GM13977 (cell line): ENCODE measurements at regions not wholly inside any gene's neighbourhood (a gene's known extent, or its start where the extent isn't known, plus 50 kb on each side); places are given as distances from the start of the nearest gene placed in this dataset.

Experiments used
- DNase-seq: peaks from one replicate; pipeline ENCODE4 v3.0.0; 2012; ENCODE audit warnings: low spot score
- in situ Hi-C: fragments of 300-500 bp; cut with MboI; formaldehyde crosslinking; loops from one replicate; pipeline ENCODE4 v1.12.0; 2022; ENCODE audit warnings: low sequenced_read_pairs, low pct_unique_long_range_greater_than_20kb, mixed read lengths, inconsistent platforms; ENCODE audit not compliant: unreplicated experiment
- TF ChIP-seq, protein P1 (sequence below): IDR thresholded peaks from 2 replicates; pipeline ENCODE4 v1.5.1; 2012; ENCODE audit warnings: mild to moderate bottlenecking, control low read depth; ENCODE audit not compliant: insufficient read depth; ENCODE audit errors: extremely low read depth, missing control alignments

DNA sequence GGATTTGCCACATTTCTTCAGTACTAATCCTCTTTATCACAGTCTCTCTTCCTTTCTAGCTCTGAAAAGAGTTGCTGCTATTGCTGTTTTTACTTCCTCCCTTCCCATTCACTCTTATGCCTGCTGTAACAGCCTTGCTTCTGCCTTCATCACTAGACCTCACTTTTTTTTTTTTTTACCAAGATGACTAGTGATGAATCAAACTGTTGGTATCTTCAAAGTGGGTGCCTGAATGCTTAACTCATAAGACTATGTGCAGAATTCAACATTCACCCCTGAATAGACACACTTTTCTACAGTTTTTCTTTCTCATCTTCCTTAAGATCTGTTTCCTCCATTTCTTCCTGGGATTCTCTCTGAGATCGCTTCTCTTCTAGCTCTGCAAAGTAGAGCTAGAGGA, 217.2 kb upstream of the HTR2A start:
- in situ Hi-C loops: no loop called here
- no peak for DNase-seq
- TF ChIP-seq, protein P1, sequence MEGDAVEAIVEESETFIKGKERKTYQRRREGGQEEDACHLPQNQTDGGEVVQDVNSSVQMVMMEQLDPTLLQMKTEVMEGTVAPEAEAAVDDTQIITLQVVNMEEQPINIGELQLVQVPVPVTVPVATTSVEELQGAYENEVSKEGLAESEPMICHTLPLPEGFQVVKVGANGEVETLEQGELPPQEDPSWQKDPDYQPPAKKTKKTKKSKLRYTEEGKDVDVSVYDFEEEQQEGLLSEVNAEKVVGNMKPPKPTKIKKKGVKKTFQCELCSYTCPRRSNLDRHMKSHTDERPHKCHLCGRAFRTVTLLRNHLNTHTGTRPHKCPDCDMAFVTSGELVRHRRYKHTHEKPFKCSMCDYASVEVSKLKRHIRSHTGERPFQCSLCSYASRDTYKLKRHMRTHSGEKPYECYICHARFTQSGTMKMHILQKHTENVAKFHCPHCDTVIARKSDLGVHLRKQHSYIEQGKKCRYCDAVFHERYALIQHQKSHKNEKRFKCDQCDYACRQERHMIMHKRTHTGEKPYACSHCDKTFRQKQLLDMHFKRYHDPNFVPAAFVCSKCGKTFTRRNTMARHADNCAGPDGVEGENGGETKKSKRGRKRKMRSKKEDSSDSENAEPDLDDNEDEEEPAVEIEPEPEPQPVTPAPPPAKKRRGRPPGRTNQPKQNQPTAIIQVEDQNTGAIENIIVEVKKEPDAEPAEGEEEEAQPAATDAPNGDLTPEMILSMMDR: no peak

DNA sequence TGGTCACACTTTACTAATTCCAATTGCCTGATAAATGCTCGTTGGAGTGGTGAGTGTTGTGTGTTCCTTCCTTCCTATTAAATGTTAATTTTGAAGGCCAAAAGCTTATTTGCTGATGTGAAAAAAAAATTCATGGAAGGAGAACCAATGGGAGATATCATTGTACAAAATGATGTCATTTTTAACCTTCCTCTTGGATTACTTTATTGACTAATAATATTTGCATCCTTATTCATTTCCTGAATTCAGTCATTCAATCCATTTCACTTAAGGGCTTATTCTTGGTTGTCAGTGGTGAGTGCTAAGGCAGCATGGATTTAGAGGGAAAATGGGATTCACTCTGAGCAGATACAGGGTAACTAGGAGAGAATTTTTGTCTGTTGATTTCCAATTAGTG, 216.0 kb upstream of the HTR2A start:
- no peak for DNase-seq
- in situ Hi-C loops: no loop called here
- TF ChIP-seq, protein P1: no peak

DNA sequence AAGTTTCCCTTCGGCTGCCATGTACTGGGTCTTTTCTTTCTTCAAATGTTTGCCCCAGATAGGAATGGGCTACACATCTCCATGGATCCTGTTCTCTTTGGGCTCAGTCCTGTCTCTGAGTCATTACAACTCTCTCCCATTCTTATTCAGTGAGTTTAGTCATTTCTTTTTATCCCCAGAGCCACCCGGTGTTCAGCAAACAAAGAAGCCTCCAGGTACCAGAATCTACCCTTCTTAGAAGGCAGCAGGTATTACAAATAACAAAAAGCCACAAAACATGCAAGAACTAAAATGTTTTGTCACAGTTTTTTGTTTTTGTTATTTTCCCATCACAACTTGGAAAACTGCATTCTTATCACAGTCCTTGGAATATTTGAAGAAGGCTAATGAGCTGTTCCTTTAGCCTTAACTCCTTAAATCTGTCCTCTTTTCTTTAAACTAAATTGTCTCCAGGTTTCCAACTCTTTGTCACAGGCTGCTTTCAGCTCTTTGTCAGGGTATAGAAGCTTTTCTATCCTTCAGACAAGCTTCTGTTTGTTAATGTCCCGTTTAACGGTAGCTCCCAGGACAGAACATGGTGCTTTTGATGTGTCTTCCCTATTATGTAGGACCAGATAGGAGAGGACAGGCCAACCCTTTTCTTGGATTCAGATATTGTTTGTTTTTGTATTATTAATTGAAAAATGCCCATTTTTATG, 215.5 kb upstream of the HTR2A start:
- in situ Hi-C loops: no loop called here
- TF ChIP-seq, protein P1: no peak
- DNase-seq: no peak

DNA sequence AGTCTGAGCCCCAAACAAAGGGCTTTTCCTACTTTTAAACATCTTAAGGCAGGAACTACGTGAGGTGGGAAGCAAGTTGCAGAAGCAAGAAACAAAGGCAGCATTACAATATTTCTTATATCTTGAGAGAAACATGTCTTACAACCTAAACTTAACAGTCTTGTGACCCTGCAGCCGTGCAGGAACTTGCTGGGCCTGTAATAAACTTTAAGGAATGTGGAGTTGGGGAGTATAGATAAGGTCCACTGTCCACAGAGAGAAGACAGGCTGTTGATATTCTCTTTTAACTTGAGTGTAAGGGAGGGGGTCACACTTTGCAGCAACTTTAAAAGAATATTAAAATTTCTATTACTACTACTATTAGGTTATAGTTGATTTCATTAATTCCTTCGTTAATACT, 214.6 kb upstream of the HTR2A start:
- no peak for DNase-seq
- in situ Hi-C loops: no loop called here
- TF ChIP-seq, protein P1: no peak

DNA sequence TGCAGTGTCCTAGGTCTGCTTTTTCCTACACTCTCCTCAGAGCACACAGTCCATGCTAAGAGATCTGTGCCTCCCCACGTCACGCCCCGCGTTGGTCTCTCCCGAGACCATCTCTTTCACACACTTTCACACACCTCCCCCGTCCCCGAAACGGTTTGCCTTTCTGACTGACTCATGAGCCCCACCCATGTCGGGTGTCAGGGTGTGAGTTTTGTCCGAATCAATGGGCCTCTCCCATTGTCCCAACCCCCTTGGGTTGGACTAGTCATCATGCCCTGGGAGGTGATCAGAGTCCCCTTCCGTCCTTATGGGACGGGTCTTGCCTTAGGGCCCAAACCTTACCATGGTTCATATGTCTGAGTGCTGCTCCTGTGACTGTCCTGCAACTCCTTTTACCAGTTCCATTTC, 214.0 kb upstream of the HTR2A start:
- no peak for DNase-seq
- TF ChIP-seq, protein P1: no peak
- in situ Hi-C loops: no loop called here

DNA sequence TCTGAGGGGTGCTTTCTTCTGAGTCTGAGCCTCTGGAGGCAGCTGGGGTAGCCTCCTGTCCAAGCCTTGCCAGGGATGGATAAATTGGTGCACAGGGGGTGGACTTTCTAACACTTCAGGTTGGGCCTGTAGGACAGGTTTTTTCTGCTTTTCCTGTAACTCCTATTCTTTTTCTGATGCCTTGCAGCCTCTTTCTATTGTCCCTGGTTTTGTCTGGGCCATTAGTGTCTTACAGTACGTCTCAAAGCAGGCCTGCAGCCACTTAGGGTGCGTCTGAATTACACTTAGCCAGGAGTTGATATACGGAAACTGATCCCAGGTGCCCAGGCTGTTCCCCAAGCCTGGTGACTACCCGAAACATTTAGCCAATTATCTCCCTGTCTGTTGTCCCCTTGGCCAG, 213.3 kb upstream of the HTR2A start:
- in situ Hi-C loops: no loop called here
- DNase-seq: no peak
- TF ChIP-seq, protein P1: no peak

DNA sequence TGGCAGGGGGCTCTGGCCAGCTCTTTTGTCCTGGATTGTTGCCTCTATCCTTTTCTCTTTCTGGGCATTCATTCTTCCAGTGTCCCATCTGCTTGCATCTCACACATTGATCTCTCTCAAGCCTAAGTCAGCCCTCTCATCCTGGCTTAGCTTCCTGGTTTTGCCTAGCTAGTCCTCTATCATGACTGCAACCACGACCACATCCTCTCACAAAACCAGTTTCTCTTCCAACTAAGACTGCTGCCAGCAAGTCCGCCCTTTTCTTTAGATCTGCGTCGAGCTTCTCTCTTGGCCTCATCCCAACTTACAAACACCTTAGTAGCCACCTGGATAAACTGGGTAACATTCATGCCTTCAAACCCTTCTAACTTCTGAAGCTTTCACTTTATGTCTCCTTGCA, 212.2 kb upstream of the HTR2A start:
- in situ Hi-C loops: no loop called here
- TF ChIP-seq, protein P1: no peak
- DNase-seq: no peak
